Endothelial cell of umbilical vein (primary cell): ENCODE measurements at regions not wholly inside any gene's neighbourhood (a gene's known extent, or its start where the extent isn't known, plus 50 kb on each side); places are given as distances from the start of the nearest gene placed in this dataset.

Experiments used
- BruUV-seq: library from RNA; stranded (reverse); fragments of 400-500 nt; replicated peaks from 2 replicates; lab custom pipeline; 2021; lab: Mats Ljungman, UMichigan
- CTCF ChIA-PET: fragments of 300-600, 350-600 bp; sonication (Branson Sonifier 250); formaldehyde crosslinking; loops from one replicate; lab custom pipeline; 2021; ENCODE audit warnings: antibody characterized with exemption, inconsistent platforms; lab: Charles Lee
- POLR2A ChIA-PET: fragments of 300-600, 350-600 bp; sonication (Branson Sonifier 250); formaldehyde crosslinking; loops from one replicate; lab custom pipeline; 2021; ENCODE audit warnings: antibody characterized with exemption, inconsistent platforms; lab: Charles Lee
- DNase-seq: peaks from one replicate; pipeline ENCODE4 v3.0.0-alpha.2; 2011; ENCODE audit warnings: low read depth, low spot score
- FAIRE-seq: peaks from 2 replicates; lab custom pipeline; 2011; peaks lifted over from hg19 to GRCh38; lab: Jason Lieb, UNC
- H2AFZ ChIP-seq: 2 replicates; pipeline ENCODE4 v1.6.0; 2012; ENCODE audit warnings: low read depth, low read length, control low read depth, inconsistent platforms
- H3K27ac ChIP-seq: 2 replicates; pipeline ENCODE4 v1.5.1; 2011; ENCODE audit warnings: low read depth, mild to moderate bottlenecking, control low read depth, low read length, moderate library complexity; ENCODE audit not compliant: insufficient read depth
- H3K27me3 ChIP-seq, 2 experiments: 2 replicates each; pipeline versions ENCODE4 v1.6.0 to v1.6.1; 2011; ENCODE audit warnings: low read length in 2 of 2, mixed read lengths in 1 of 2; ENCODE audit not compliant: control insufficient read depth in 2 of 2, insufficient read depth in 2 of 2
- H3K36me3 ChIP-seq, 2 experiments: 2 replicates in 1 of 2; 3 replicates in 1 of 2; pipeline ENCODE4 v1.5.1; 2011; ENCODE audit warnings: low read length in 2 of 2, mild to moderate bottlenecking in 1 of 2, moderate library complexity in 1 of 2; ENCODE audit not compliant: control insufficient read depth in 2 of 2, insufficient read depth in 2 of 2; ENCODE audit errors: extremely low read depth in 1 of 2
- H3K4me1 ChIP-seq: 3 replicates; pipeline ENCODE4 v1.5.1; 2011; ENCODE audit warnings: mild to moderate bottlenecking, low read length; ENCODE audit not compliant: control insufficient read depth, insufficient read depth; ENCODE audit errors: extremely low read depth
- H3K4me2 ChIP-seq: 2 replicates; pipeline ENCODE4 v1.6.1; 2011; ENCODE audit warnings: low read length, control low read depth, mixed read lengths; ENCODE audit not compliant: insufficient read depth
- H3K4me3 ChIP-seq, 3 experiments: fragments of 200-600 bp in 1 of 3; sonication (generic), shearing (Covaris generic) in 1 of 3; replicated peaks in 1 of 3; 2 replicates each; pipeline ENCODE4 v1.5.1; 2011 to 2016; ENCODE audit warnings: control low read depth in 3 of 3, low read length in 3 of 3, mild to moderate bottlenecking in 2 of 3, inconsistent platforms in 1 of 3, low read depth in 1 of 3, moderate library complexity in 1 of 3; ENCODE audit not compliant: insufficient read depth in 1 of 3
- H3K79me2 ChIP-seq: 2 replicates; pipeline ENCODE4 v1.6.0; 2012; ENCODE audit warnings: low read length, inconsistent platforms; ENCODE audit not compliant: control insufficient read depth, insufficient read depth
- H3K9ac ChIP-seq: replicated peaks from 2 replicates; pipeline ENCODE3; 2011; ENCODE audit warnings: low read length, control low read depth; ENCODE audit not compliant: insufficient read depth; ENCODE audit errors: extremely low read depth
- H3K9me1 ChIP-seq: replicated peaks from 3 replicates; pipeline ENCODE4 v1.6.0; 2011; ENCODE audit warnings: mild to moderate bottlenecking, low read length; ENCODE audit not compliant: control insufficient read depth, insufficient read depth; ENCODE audit errors: extremely low read depth
- H3K9me3 ChIP-seq: replicated peaks from 2 replicates; pipeline ENCODE4 v1.5.1; 2012; ENCODE audit warnings: low read length, inconsistent platforms; ENCODE audit not compliant: control insufficient read depth, insufficient read depth
- H4K20me1 ChIP-seq: replicated peaks from 2 replicates; pipeline ENCODE3; 2011; ENCODE audit warnings: mild to moderate bottlenecking, low read length; ENCODE audit not compliant: control insufficient read depth, insufficient read depth; ENCODE audit errors: extremely low read depth
- EZH2 ChIP-seq: IDR thresholded peaks from 2 replicates; pipeline ENCODE4 v1.6.1; 2012; ENCODE audit warnings: borderline replicate concordance, low read depth, mild to moderate bottlenecking, moderate library complexity, low read length, inconsistent platforms; ENCODE audit not compliant: severe bottlenecking
- FOS ChIP-seq: IDR thresholded peaks from 2 replicates; pipeline ENCODE4 v1.6.1; 2011; ENCODE audit warnings: mild to moderate bottlenecking, low read length, moderate library complexity, borderline replicate concordance; ENCODE audit not compliant: insufficient read depth
- GATA2 ChIP-seq: IDR thresholded peaks from 2 replicates; pipeline ENCODE4 v1.7.0; 2011; ENCODE audit warnings: low read depth, mild to moderate bottlenecking, moderate library complexity, mixed read lengths, low read length; ENCODE audit not compliant: insufficient read length, insufficient read depth
- JUN ChIP-seq: IDR thresholded peaks from 2 replicates; pipeline ENCODE4 v1.6.1; 2011; ENCODE audit warnings: borderline replicate concordance, low read depth; ENCODE audit not compliant: insufficient read length, insufficient read depth
- MYC ChIP-seq: IDR thresholded peaks from one replicate; pipeline ENCODE4 v1.6.1; 2011; ENCODE audit warnings: mild to moderate bottlenecking, low read depth, low read length
- POLR2A ChIP-seq: IDR thresholded peaks from 2 replicates; pipeline ENCODE4 v1.6.1; 2012; ENCODE audit warnings: low read depth, mild to moderate bottlenecking, control low read depth, low read length
- POLR2AphosphoS5 ChIP-seq: IDR thresholded peaks from 2 replicates; pipeline ENCODE4 v1.6.1; 2012; ENCODE audit warnings: low read depth, mild to moderate bottlenecking, control low read depth, low read length, moderate library complexity; ENCODE audit not compliant: insufficient read depth
- dilution Hi-C: fragments of 300-500 bp; cut with MboI; formaldehyde crosslinking; loops from one replicate; pipeline ENCODE4 v1.15.0; 2019; ENCODE audit warnings: low sequenced_read_pairs; ENCODE audit not compliant: extremely low pct_ligation_motif_present
- intact Hi-C: fragments of 100-400 bp; cut with micrococcal nuclease; formaldehyde crosslinking; loops from one replicate; pipeline ENCODE4 v1.10.0; 2022
- TF ChIP-seq, protein P1 (sequence below), 2 donors: IDR thresholded peaks; 1 replicate in 1 of 2; 2 replicates in 1 of 2; pipeline ENCODE4 v1.5.1; 2011; ENCODE audit warnings: low read length in 2 of 2, mild to moderate bottlenecking in 2 of 2, moderate library complexity in 2 of 2, control low read depth in 1 of 2, inconsistent platforms in 1 of 2, low read depth in 1 of 2; ENCODE audit not compliant: insufficient read depth in 1 of 2; ENCODE audit errors: extremely low read depth in 1 of 2
- TF ChIP-seq, protein P2 (sequence below): IDR thresholded peaks from 2 replicates; pipeline ENCODE4 v1.6.1; 2011; ENCODE audit not compliant: insufficient read depth, insufficient read length

DNA sequence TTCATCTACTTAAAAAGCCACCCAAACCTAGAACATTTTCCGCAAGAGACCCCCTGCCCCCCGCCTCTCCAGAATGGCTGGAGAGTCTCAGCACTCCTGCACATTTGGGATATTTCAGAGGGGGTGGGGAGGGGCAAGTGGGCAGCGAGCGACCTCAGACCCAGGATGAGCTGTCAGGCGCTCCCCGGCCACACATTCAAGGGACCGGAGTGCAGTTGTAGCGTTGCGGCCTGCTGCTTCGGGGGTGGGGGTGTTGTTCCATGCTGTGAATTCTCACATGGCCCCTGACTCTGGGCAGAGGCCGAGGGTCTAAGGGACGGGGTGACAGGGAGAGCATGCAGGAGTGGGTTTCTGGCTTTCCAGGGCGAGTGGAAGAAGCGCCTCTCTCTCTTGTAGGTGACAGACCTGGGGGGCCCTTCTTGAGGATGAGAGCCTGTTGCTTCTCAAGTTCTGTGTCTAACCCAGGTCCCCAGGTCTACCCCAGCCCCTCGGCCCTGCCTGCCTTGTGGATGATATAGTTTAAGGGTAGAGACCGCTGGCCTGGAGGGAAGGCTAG, 231.2 kb downstream of the SEC14L1 start:
- H4K20me1 ChIP-seq = no peaks in the 10 kb centered on the region
- intact Hi-C loops = loop anchor here (2.0 kb wide), 1 partner anchor 59 kb away; no protein-coding TSS in a partner anchor
- no TSS peak for BruUV-seq
- no peak overlapping the region for H3K4me3 ChIP-seq
- peaks cover 15% of the 10 kb centered on the region for H3K4me1 ChIP-seq
- peak overlapping the region; percentile 59 for H2AFZ ChIP-seq
- no peak for FAIRE-seq
- H3K27ac ChIP-seq = no peak overlapping the region
- H3K9me1 ChIP-seq = no peaks in the 10 kb centered on the region
- peaks cover 5% of the 10 kb centered on the region for H3K79me2 ChIP-seq
- H3K27me3 ChIP-seq = no peaks in the 10 kb centered on the region
- dilution Hi-C loops = no loop called here
- TF ChIP-seq, protein P1, sequence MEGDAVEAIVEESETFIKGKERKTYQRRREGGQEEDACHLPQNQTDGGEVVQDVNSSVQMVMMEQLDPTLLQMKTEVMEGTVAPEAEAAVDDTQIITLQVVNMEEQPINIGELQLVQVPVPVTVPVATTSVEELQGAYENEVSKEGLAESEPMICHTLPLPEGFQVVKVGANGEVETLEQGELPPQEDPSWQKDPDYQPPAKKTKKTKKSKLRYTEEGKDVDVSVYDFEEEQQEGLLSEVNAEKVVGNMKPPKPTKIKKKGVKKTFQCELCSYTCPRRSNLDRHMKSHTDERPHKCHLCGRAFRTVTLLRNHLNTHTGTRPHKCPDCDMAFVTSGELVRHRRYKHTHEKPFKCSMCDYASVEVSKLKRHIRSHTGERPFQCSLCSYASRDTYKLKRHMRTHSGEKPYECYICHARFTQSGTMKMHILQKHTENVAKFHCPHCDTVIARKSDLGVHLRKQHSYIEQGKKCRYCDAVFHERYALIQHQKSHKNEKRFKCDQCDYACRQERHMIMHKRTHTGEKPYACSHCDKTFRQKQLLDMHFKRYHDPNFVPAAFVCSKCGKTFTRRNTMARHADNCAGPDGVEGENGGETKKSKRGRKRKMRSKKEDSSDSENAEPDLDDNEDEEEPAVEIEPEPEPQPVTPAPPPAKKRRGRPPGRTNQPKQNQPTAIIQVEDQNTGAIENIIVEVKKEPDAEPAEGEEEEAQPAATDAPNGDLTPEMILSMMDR (IDR thresholded peaks at IDR 0.05; ENCODE audit: extremely low read depth in 1 of 2, insufficient read depth in 1 of 2, low read depth in 1 of 2, low read length in 2 of 2) = no peak
- TF ChIP-seq GATA2 = no peak
- TF ChIP-seq FOS = no peak
- TF ChIP-seq MYC = no peak
- no peak for TF ChIP-seq EZH2
- TF ChIP-seq POLR2A = no peak
- no peak for TF ChIP-seq JUN
- TF ChIP-seq POLR2AphosphoS5 = no peak
- TF ChIP-seq, protein P2, sequence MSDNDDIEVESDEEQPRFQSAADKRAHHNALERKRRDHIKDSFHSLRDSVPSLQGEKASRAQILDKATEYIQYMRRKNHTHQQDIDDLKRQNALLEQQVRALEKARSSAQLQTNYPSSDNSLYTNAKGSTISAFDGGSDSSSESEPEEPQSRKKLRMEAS = no peak
- H3K36me3 ChIP-seq = no peaks in the 10 kb centered on the region
- ChIA-PET POLR2A (no interaction called here), CTCF (interaction anchor here (0.9 kb wide), 1 partner anchor 40 kb away, joined by 3 read pairs; no protein-coding TSS in a partner anchor)
- H3K9ac ChIP-seq = no peak overlapping the region
- no peak for DNase-seq
- H3K9me3 ChIP-seq = no peaks in the 10 kb centered on the region
- peak overlapping the region; percentile 76 for H3K4me2 ChIP-seq
